PC-3 (cell line): ENCODE measurements at regions not wholly inside any gene's neighbourhood (a gene's known extent, or its start where the extent isn't known, plus 50 kb on each side); places are given as distances from the start of the nearest gene placed in this dataset.
A peak's percentile ranks its signal among the peaks of the same experiment; 100 is the strongest.

Source experiments
- ATAC-seq: fragments of 200-7000 bp; cut with Tn5 transposase; 2 replicates; pipeline ENCODE4 v1.9.1; 2020; ENCODE audit warnings: mild to moderate bottlenecking, moderate library complexity
- BruUV-seq: library from RNA; stranded (reverse); fragments of 400-500 nt; replicated peaks from 2 replicates; lab custom pipeline; 2021; lab: Mats Ljungman, UMichigan
- CTCF ChIA-PET: fragments of 300-600 bp; sonication (Branson Sonifier 250); formaldehyde crosslinking; loops from one replicate; lab custom pipeline; 2022; ENCODE audit warnings: antibody characterized with exemption; lab: Charles Lee
- POLR2A ChIA-PET: fragments of 300-600 bp; sonication (Branson Sonifier 250); formaldehyde crosslinking; loops from one replicate; lab custom pipeline; 2022; ENCODE audit warnings: antibody characterized with exemption; ENCODE audit not compliant: unreplicated experiment; lab: Charles Lee
- DNase-seq: peaks from one replicate; pipeline ENCODE4 v3.0.0-alpha.2; 2015
- H2AFZ ChIP-seq: fragments of 300-600 bp; sonication (generic); 2 replicates; pipeline ENCODE4 v1.6.0; 2016; ENCODE audit warnings: antibody characterized with exemption, low read length
- H3F3A ChIP-seq: fragments of 300-600 bp; sonication (generic); one replicate; pipeline ENCODE4 v1.6.0; 2017; ENCODE audit warnings: antibody characterized with exemption, low read length, control low read depth, mild to moderate bottlenecking; ENCODE audit not compliant: unreplicated experiment
- H3K27ac ChIP-seq: fragments of 300-600 bp; sonication (generic); 2 replicates; pipeline ENCODE4 v1.5.1; 2016; ENCODE audit warnings: mild to moderate bottlenecking, low read length
- H3K27me3 ChIP-seq: fragments of 300-600 bp; sonication (generic); 2 replicates; pipeline ENCODE4 v1.6.1; 2016; ENCODE audit warnings: low read length, mixed read lengths
- H3K36me3 ChIP-seq: fragments of 300-600 bp; sonication (generic); 2 replicates; pipeline ENCODE4 v1.6.1; 2016; ENCODE audit warnings: low read depth, mixed run types, low read length, mixed read lengths
- H3K4me1 ChIP-seq: fragments of 300-600 bp; sonication (generic); 2 replicates; pipeline ENCODE4 v1.5.1; 2016; ENCODE audit warnings: low read length; ENCODE audit not compliant: insufficient read depth
- H3K4me2 ChIP-seq: fragments of 300-600 bp; sonication (generic); 2 replicates; pipeline ENCODE4 v1.6.0; 2016; ENCODE audit warnings: low read length
- H3K4me3 ChIP-seq: fragments of 300-600 bp; sonication (generic); 2 replicates; pipeline ENCODE4 v1.5.1; 2016; ENCODE audit warnings: mild to moderate bottlenecking, low read length, mixed read lengths
- H3K79me2 ChIP-seq: fragments of 300-600 bp; sonication (generic); 2 replicates; pipeline ENCODE4 v1.6.1; 2017; ENCODE audit warnings: low read length, mixed read lengths
- H3K9ac ChIP-seq: fragments of 300-600 bp; sonication (generic); 2 replicates; pipeline ENCODE4 v1.6.0; 2016; ENCODE audit warnings: mild to moderate bottlenecking, low read length
- H3K9me2 ChIP-seq: fragments of 300-600 bp; sonication (generic); replicated peaks from 2 replicates; pipeline ENCODE4 v1.6.1; 2016; ENCODE audit warnings: mixed run types, low read length, mixed read lengths
- H3K9me3 ChIP-seq: fragments of 300-600 bp; sonication (generic); 2 replicates; pipeline ENCODE4 v1.6.1; 2016; ENCODE audit warnings: low read length, mixed read lengths
- H4K20me1 ChIP-seq: fragments of 300-600 bp; sonication (generic); 2 replicates; pipeline ENCODE4 v1.6.1; 2016; ENCODE audit warnings: low read length, mixed read lengths
- EZH2 ChIP-seq: fragments of 300-600 bp; sonication (generic); IDR thresholded peaks from one replicate; pipeline ENCODE4 v1.6.1; 2017; ENCODE audit warnings: antibody characterized with exemption, mild to moderate bottlenecking, low read length; ENCODE audit not compliant: unreplicated experiment
- EZH2phosphoT487 ChIP-seq: fragments of 300-600 bp; sonication (generic); IDR thresholded peaks from 2 replicates; pipeline ENCODE4 v1.6.1; 2018; ENCODE audit warnings: mild to moderate bottlenecking, antibody characterized with exemption, low read length, borderline replicate concordance
- intact Hi-C: fragments of 100-400 bp; cut with micrococcal nuclease; formaldehyde crosslinking; loops from 2 replicates; pipeline ENCODE4 v1.9.0; 2023
- TF ChIP-seq, protein P1 (sequence below): fragments of 300-600 bp; sonication (generic); conservative IDR thresholded peaks from 2 replicates; pipeline ENCODE4 v1.5.1; 2017; ENCODE audit warnings: antibody characterized with exemption, low read depth, mild to moderate bottlenecking, low read length

DNA sequence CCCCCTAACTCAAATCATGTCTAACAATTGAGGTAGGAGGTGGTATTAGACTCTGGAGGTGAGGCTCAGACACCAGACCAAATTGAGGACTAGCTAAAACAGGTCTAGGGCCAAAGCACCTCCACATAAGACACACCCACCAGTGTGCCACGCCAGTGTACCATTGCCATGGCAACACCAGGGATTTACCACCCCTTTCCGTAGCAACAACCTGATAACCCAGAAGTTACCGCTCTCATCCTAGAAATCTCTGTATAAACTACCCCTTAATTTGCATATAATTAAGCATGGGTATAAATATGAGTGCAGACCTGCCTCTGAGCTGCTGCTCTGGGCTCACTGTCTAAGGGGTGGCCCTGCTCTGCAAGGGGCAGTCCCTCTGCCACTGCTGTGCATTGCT, 57.4 kb upstream of the PPP2R5C start:
- H2AFZ ChIP-seq: no peak overlapping the region
- DNase-seq (no peak), ATAC-seq (no peak)
- no peak overlapping the region for H3K27ac ChIP-seq
- H3K9ac ChIP-seq: no peak overlapping the region
- TF ChIP-seq EZH2phosphoT487 (no peak), EZH2 (no peak)
- TF ChIP-seq, protein P1, sequence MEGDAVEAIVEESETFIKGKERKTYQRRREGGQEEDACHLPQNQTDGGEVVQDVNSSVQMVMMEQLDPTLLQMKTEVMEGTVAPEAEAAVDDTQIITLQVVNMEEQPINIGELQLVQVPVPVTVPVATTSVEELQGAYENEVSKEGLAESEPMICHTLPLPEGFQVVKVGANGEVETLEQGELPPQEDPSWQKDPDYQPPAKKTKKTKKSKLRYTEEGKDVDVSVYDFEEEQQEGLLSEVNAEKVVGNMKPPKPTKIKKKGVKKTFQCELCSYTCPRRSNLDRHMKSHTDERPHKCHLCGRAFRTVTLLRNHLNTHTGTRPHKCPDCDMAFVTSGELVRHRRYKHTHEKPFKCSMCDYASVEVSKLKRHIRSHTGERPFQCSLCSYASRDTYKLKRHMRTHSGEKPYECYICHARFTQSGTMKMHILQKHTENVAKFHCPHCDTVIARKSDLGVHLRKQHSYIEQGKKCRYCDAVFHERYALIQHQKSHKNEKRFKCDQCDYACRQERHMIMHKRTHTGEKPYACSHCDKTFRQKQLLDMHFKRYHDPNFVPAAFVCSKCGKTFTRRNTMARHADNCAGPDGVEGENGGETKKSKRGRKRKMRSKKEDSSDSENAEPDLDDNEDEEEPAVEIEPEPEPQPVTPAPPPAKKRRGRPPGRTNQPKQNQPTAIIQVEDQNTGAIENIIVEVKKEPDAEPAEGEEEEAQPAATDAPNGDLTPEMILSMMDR: no peak
- no peaks in the 10 kb centered on the region for H3K9me2 ChIP-seq
- H3K4me3 ChIP-seq: no peak overlapping the region
- intact Hi-C loops: loop anchor here (10.0 kb wide), 1 partner anchor 191 kb away; no protein-coding TSS in a partner anchor
- H3K79me2 ChIP-seq: no peaks in the 10 kb centered on the region
- no TSS peak for BruUV-seq
- H3K27me3 ChIP-seq: no peaks in the 10 kb centered on the region
- peaks cover 12% of the 10 kb centered on the region; the same call in 1 of the 2 replicates for H3K4me1 ChIP-seq
- no peak overlapping the region for H3K4me2 ChIP-seq
- no peaks in the 10 kb centered on the region for H3K36me3 ChIP-seq
- no peaks in the 10 kb centered on the region for H3F3A ChIP-seq
- H4K20me1 ChIP-seq: no peaks in the 10 kb centered on the region
- ChIA-PET POLR2A (no interaction called here), CTCF (no interaction called here)
- H3K9me3 ChIP-seq: no peaks in the 10 kb centered on the region

DNA sequence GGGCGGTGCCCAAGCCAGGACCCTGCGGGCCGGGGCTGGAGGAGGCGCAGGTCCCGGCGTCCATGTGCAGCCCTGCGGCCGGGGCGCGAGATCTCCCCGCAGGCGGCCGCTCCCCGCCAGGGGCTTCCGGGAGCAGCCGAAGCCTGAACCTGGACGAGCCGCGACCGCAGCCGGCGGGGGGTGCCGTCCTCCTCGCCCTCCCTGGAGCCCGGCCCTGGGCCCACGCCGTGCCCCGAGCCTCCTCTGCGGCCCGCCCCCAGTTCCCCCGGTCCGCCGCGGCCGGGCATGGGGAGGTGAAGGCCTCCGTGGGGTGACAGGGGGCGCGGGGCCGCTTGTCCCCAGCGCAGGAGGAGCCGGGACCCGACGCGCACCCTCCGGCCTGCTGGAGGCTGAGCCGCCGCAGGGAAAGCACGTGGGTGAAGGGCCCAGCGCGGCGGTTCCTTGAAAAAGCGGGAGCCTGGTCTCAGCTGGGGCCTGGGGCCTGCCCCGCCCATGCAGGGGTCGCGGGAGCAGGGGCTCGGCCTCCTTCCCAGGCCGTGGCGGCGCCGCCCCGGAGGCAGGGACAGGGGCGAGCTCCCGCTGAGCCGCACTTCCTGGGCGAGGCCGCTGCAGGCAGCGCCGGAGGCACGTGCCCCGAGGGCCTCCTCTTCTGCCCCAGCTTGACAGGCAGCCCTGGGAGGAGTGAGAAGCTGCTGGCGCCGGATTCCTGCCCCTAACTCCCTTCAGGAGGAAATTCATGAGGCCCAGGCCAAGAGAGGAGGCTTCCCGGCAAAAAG, 55.6 kb upstream of the PPP2R5C start:
- CTCF ChIA-PET: no interaction called here
- no peaks in the 10 kb centered on the region for H4K20me1 ChIP-seq

More for the DNA sequence above, 55.6 kb upstream of the PPP2R5C start:
- H3F3A ChIP-seq: no peaks in the 10 kb centered on the region
- TF ChIP-seq, protein P1: no peak
- TF ChIP-seq EZH2phosphoT487 (no peak), EZH2 (no peak)
- intact Hi-C loops: loop anchor here (10.0 kb wide), 1 partner anchor 189 kb away; no protein-coding TSS in a partner anchor
- POLR2A ChIA-PET: no interaction called here
- H2AFZ ChIP-seq: no peak overlapping the region
- peak; percentile 21 for DNase-seq
- H3K36me3 ChIP-seq: no peaks in the 10 kb centered on the region
- peak overlapping the region; percentile 14; the same call in 1 of the 2 replicates for H3K27ac ChIP-seq
- peak overlapping the region; percentile 42; the same call in 1 of the 2 replicates for H3K9ac ChIP-seq
- no TSS peak for BruUV-seq
- ATAC-seq: peak; percentile 28; the same call in 1 of the 2 replicates
- H3K9me2 ChIP-seq: no peaks in the 10 kb centered on the region
- H3K4me3 ChIP-seq: no peak overlapping the region
- peaks cover 22% of the 10 kb centered on the region for H3K4me1 ChIP-seq
- H3K4me2 ChIP-seq: no peak overlapping the region
- no peaks in the 10 kb centered on the region for H3K27me3 ChIP-seq
- H3K79me2 ChIP-seq: no peaks in the 10 kb centered on the region
- H3K9me3 ChIP-seq: no peaks in the 10 kb centered on the region
